GM21786 (cell line): ENCODE measurements at regions not wholly inside any gene's neighbourhood (a gene's known extent, or its start where the extent isn't known, plus 50 kb on each side); places are given as distances from the start of the nearest gene placed in this dataset.
"Not testable (repeated sequence)": the region's sequence is repeated elsewhere in the genome, so short reads cannot be mapped to it uniquely, and the experiment has no call there.

Source experiments
- ATAC-seq: cut with Tn5 transposase; IDR thresholded peaks from one replicate; pipeline ENCODE4 v1.9.1; 2021; ENCODE audit not compliant: unreplicated experiment

GRCh38 chr2:37757456-37757855 lies 86.0 kb upstream of the CDC42EP3 start:
- ATAC-seq = not testable (repeated sequence)

DNA sequence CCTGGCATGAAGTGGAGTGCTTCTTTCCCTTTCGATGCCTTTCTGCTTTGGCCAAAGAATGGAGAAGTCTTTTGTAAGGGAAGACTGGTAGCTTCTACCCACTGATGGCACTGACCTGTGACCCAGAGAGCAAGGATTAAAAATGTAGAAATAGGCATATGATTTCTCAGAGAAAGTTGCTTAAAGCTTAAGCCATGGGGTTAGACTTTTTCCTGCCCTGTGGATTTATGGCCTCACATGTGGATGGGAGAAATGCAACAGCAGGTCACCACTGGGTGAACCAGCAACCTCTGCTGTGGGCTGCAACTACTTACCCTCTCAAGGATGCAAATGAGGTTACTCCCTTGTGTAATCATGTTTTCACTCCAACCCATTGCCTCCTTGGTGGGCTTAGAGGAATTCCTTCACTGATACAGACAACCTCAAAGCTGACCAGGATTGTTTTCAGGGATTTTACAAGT lies 86.7 kb upstream of the CDC42EP3 start:
- ATAC-seq = not testable (repeated sequence)

DNA sequence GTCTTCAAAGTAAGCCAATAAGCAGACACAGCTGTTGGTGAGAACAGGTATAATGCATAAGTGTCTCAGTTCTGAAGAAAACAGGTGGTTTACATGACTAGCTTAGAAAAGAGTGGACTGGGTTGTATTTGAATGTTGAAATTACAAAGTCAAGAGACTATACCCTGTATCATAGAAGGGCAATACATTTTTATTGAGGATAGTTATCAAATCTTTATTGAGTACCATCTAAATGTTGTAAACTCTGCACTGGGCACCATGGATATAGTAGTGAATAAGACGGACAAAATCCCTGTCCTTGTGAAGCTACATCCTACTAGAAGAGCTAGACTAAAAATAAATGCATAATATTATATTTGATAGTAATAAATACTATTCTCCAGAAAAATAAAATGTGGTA lies 88.5 kb upstream of the CDC42EP3 start:
- not testable (repeated sequence) for ATAC-seq

GRCh38 chr2:37760471-37760870 lies 89.0 kb upstream of the CDC42EP3 start:
- ATAC-seq = no peak

DNA sequence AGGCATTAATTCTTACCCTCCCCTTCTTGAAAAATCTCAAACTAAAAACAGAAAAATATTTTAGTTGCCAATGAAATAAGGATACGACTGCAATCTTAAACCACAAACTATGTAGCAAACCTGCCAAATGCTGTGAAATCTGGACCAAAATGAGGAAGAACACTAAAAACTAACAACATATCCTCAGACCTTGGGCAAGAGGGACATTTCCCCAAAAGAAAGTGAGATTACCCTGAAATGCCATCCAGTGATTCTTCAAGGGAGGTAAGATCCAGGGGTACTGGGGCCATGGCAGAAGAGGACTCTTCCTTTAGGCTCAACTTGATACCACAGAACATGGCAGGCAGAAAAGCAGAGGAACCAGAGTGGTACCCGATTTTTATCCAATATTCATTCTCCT lies 90.8 kb upstream of the CDC42EP3 start:
- not testable (repeated sequence) for ATAC-seq

GRCh38 chr2:37764739-37765138 lies 93.3 kb upstream of the CDC42EP3 start:
- no peak for ATAC-seq

DNA sequence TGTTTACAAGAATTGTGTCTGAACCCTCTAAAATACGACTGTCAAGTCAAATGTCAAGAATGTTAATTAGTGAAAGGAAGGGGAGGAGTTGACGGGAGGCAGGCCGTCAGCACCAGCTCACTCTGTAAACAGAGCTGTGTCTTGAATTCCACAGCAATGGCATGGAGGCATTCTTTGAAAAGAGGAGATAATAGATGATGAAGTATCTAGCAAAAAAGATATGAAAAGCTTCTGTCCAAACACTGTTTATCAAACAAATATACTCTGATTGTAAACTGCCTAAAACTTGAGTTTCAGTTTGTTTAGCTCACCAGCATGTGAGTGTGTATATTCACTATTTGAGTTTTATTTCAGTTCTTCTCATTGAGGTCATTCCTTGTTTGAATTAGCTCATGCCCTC lies 94.7 kb upstream of the CDC42EP3 start:
- no peak for ATAC-seq

DNA sequence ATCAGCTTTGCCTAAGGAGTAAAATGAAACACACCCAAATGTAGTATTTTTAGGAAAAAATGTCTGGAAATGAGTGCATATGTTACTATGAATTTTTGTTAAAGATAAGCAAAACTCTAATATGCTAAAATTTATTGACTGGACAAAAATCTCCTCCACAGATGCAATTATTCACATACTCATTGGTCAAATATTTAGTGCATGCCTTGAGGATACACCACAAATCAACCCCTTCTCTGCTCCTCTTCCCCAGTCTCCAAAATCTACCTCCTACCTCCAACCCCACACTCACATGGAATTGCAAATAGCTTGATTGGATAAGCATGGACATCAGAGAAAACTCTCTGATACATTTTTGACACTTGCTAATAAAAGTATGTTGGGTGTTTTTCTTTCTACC lies 95.6 kb upstream of the CDC42EP3 start:
- ATAC-seq = no peak

DNA sequence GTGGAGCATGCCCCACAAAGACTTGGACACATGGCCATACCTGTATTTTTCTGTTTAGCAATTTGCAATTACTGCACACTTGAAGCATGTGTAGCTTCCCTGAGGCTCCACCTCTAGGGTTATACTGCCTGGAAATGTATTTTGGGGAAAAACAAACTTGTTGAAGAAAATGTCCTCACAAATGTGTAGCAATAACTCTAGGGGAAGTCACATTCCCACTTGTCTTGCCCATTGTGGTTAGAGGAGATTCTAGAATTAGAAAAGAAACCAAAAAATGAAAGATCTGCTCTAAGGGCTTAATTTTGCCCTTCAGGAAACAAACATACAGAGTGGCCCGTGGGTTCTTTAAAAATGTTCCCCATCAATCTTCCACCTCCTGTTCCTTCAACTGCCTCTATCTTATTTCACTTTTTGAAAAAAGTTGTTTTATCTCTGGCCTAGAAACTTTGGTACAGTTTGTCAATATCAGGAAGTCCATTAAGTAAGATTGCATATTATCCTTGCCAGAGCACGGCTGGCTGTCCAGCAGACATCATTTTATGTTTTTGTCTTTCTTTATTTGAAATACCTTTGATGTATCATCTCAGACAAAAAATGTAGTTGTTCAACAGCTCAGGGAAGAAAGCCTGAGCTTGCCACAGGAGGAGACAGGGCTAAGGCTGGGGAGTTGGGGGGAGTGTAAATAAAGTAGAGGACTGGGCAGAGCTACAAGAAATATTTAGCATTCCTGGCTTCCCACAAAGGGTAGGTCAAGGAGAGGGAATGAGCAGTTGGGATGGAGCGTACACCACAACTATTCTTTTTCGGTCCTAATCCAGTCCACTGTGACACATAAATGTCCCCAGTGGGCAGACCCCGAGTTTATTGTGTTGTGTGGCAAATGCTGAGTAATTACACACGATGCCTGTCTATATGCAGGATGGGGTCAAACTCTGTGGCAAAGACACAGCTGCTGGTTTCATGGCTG lies 96.8 kb upstream of the CDC42EP3 start:
- ATAC-seq = no peak

DNA sequence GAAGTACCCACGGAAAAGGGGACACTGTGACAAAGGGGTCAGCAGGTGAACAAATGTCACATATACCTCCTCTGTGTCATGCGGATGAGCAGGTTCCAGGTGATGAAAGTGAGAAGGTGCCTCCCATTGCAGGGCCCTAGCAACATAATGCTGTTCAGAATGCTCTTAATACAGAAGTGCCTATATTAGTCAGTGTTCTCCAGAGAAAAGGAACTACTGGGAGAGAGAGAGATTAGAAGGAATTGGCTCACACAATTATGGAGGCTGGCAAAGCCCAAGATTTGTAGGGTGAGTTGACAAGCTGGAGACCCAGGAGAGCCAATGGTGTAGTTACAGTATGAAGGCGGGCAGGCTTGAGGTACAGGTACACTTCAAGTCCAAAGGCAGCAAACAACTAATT lies 98.1 kb upstream of the CDC42EP3 start:
- no peak for ATAC-seq

- ATAC-seq = no peak
These were observed 99.4 kb upstream of the CDC42EP3 start for GRCh38 chr2:37770797-37771196.

- no peak for ATAC-seq
These were observed 100.2 kb upstream of the CDC42EP3 start for GRCh38 chr2:37771600-37772088.

- ATAC-seq = no peak
These were observed 102.1 kb upstream of the CDC42EP3 start for GRCh38 chr2:37773371-37774130.

DNA sequence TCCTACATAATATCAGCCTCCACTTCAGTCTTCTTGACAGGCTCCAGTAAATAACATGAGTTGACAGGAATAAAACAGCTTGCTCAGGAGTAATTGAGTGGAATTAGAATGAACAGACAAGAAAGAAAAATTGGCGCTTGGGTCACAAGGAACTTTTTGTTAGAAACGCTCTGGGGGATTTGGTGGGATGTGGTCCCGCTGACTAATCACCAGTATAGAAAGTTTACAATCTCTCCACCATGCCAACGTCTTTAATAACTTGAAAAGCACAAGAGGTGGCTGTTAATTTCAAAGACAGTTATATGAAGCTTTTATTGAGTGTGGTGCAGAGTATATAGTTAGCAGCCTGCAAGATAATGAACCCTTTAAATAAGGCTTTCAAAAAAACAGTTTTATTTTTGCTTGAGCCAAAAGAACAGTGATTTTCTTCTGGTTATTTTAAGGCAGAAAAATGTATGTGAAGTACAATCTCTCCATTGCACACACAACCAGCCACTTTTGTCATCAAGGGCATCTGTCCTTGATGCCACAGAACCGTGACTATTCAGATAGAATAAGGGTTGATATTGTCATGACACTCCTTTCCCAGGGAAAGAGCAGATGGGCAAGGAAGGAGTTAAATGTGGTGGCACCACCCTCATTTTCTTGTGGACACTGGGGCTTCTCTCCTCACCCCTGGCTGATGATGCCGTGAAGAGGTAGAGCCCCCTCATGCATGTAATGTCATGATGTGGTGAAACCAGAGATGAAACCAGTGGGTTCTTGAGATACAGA lies 102.9 kb upstream of the CDC42EP3 start:
- not testable (repeated sequence) for ATAC-seq

- no peak for ATAC-seq
These were observed 103.8 kb upstream of the CDC42EP3 start for GRCh38 chr2:37774976-37775907.

- ATAC-seq = no peak
These were observed 104.4 kb upstream of the CDC42EP3 start for GRCh38 chr2:37775908-37776250.

DNA sequence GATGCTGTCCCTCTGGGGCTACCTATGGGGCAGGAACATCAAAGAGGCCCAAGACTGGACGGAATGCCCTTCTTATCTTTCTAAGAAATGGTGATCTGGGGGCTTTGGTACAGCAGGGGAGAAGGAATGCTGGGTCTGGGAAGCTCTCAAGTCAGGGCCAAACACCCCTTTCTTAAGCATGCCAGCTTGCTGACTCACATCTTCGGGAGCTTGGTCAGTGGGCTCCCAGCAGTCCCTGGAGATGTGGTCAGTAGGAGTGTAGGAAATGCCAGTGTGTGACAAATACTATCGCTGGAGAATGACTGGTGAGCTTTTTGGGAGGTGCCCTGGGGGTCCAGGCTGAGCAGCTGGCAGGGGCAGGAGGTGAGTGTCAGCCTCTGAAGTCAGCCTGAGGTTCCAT lies 105.0 kb upstream of the CDC42EP3 start:
- ATAC-seq = no peak

- ATAC-seq = no peak
These were observed 107.7 kb upstream of the CDC42EP3 start for GRCh38 chr2:37779139-37779538.

GRCh38 chr2:37779611-37780386 lies 108.4 kb upstream of the CDC42EP3 start:
- no peak for ATAC-seq
